SHP77 (cell line): ENCODE measurements at regions not wholly inside any gene's neighbourhood (a gene's known extent, or its start where the extent isn't known, plus 50 kb on each side); places are given as distances from the start of the nearest gene placed in this dataset.

ENCODE experiments used
- DNase-seq, 2 experiments: peaks; one replicate each; lab custom pipeline; 2025; lab: John Stamatoyannopoulos, UW

DNA sequence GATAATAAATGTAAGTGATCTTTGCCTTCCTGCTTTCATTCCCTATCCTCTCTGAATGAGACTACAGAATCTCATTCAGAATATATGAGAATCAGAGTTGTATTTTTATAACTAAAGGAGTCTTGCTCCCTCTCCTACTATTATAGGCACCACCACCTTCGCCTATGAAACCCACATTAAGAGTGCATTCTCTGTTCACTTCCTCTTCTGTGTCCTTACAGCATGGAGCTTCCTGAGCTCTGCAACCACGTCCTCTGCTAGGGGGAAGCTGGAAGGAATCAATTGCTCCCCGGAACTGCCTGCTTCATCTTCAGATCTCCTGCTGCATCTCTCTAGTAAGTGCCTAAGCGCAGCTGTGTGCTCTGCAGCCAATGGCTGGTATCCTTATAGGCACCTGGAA is 820.7 kb downstream of the GRID1 start:
- no peak for DNase-seq

DNA sequence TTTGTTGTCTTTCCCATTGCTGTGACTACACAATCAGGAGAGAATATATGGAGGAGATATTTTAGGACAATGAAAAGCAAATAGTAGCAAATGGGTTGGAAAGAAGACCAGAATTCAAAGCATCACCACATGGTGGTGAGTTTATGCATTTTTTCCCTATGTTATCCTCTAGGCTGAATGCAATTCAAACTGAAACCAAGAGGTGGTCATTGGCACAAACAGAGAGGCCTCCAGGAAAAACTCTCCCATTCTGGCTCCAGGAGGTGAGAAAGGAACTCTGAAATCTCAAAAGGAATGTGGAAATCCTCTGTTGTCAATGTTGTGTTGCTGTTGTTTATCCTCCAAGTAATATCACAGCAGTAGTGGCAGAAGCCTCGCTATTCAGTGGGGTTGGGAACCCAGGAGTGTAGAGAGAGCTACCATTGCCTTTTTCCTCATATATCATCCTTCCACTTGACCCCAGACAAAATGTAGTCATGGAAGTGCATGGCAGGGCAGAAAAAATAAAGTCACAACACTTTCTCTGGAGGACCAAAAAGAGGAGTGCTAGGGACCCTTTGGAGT is 819.1 kb downstream of the GRID1 start:
- no peak for DNase-seq

DNA sequence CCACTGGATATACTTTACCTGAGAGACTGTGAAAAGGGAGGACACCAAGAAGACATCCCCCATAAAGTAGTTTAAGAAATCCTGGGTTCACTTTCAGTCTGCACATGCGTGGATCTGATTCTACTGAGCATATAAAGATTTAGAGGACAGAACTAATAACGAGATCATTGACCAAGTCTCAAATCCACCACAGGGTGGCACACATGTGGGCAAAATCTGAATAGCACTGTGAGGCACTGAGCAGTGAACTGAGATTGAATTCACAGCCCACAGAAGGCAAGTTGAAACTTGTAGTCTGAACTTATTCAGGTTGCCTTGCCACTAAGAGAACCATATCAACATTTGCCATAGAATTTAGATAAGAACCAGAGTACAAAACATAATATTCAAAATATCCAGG is 818.6 kb downstream of the GRID1 start:
- DNase-seq: no peak
